AG09309 (cell line): ENCODE measurements at regions not wholly inside any gene's neighbourhood (a gene's known extent, or its start where the extent isn't known, plus 50 kb on each side); places are given as distances from the start of the nearest gene placed in this dataset.
A peak's percentile ranks its signal among the peaks of the same experiment; 100 is the strongest.

Experiments
- DNase-seq: peaks from one replicate; pipeline ENCODE4 v3.0.0-alpha.2; 2010; ENCODE audit warnings: low read depth
- H3K4me3 ChIP-seq: 2 replicates; pipeline ENCODE4 v1.5.1; 2011; ENCODE audit warnings: mild to moderate bottlenecking, low read depth, low read length, moderate library complexity; ENCODE audit not compliant: control insufficient read depth
- TF ChIP-seq, protein P1 (sequence below): IDR thresholded peaks from 2 replicates; pipeline ENCODE4 v1.5.1; 2011; ENCODE audit warnings: mild to moderate bottlenecking, low read depth, low read length, inconsistent platforms; ENCODE audit not compliant: insufficient read depth, control insufficient read depth; ENCODE audit errors: missing control alignments

- TF ChIP-seq, protein P1, sequence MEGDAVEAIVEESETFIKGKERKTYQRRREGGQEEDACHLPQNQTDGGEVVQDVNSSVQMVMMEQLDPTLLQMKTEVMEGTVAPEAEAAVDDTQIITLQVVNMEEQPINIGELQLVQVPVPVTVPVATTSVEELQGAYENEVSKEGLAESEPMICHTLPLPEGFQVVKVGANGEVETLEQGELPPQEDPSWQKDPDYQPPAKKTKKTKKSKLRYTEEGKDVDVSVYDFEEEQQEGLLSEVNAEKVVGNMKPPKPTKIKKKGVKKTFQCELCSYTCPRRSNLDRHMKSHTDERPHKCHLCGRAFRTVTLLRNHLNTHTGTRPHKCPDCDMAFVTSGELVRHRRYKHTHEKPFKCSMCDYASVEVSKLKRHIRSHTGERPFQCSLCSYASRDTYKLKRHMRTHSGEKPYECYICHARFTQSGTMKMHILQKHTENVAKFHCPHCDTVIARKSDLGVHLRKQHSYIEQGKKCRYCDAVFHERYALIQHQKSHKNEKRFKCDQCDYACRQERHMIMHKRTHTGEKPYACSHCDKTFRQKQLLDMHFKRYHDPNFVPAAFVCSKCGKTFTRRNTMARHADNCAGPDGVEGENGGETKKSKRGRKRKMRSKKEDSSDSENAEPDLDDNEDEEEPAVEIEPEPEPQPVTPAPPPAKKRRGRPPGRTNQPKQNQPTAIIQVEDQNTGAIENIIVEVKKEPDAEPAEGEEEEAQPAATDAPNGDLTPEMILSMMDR = no peak
- DNase-seq = no peak
- no peak overlapping the region for H3K4me3 ChIP-seq
Measured at GRCh38 chr2:239463541-239464165, 62.8 kb upstream of the HDAC4 start.

DNA sequence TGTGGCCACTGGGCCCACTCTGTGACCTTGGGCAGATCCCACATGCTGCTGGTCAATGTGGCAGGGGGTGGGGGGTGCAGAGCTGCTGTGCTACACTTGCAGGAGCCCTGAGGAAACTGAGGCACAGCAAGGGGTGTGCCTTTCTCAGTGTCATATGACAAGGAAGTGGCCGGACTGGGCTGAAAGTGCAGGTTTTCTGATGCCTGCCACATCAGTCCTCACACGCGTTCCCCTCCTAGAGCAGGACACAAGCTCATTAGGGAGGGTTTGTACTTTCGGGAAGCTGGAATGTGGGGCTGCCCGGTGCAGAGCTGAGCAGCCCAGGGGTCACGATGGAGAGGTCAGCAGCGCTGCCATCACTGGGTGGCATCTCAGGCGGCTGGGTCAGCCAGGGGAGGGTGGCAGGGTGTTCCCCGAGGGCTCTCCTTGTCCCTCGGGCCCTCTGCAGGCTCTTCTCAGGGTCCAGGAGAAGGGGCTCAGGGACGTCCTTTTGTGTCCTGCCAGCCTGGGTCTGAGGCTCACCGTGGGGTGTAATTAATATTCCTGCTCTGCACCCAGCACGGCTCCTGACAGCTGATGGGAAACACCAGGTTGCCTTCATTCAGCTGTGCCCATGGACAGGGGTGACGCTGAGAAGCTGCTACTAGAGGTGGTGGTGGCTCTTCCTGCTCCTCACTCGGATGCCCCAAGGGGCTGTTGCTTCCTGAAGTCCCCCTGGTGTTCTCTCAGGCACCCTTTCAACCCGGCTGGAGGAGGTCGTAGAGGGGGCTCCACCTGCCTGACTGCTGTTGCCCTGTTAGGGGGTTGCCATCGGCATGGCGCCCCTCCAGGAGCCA, 62.1 kb upstream of the HDAC4 start:
- H3K4me3 ChIP-seq = no peak overlapping the region
- no peak for DNase-seq
- TF ChIP-seq, protein P1 = no peak

GRCh38 chr2:239462191-239462515, 61.3 kb upstream of the HDAC4 start:
- H3K4me3 ChIP-seq = no peak overlapping the region
- TF ChIP-seq, protein P1 = no peak
- DNase-seq = no peak

- H3K4me3 ChIP-seq = no peak overlapping the region
- peak; percentile 13 for DNase-seq
- TF ChIP-seq, protein P1 = no peak
Measured at GRCh38 chr2:239461291-239462190, 60.7 kb upstream of the HDAC4 start.

DNA sequence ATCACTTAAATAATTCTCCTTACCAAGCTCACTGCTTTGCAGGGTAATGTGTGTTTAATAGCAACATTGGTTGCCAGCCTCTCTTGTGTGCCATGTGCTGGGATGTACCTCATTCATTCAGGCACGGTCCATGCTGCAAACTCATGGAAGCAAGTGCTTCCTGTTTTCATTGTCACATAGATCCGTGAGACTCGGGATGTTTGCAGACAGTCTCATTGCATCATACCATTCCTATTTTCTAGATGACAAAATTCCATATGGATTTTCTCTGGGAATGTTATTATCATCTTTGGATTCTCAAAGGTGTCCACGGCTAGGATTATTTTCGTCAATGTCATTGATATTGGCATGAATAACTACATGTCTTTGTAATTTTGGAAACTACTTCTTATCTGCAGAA, 60.0 kb upstream of the HDAC4 start:
- no peak overlapping the region for H3K4me3 ChIP-seq
- DNase-seq = no peak
- TF ChIP-seq, protein P1 = no peak

DNA sequence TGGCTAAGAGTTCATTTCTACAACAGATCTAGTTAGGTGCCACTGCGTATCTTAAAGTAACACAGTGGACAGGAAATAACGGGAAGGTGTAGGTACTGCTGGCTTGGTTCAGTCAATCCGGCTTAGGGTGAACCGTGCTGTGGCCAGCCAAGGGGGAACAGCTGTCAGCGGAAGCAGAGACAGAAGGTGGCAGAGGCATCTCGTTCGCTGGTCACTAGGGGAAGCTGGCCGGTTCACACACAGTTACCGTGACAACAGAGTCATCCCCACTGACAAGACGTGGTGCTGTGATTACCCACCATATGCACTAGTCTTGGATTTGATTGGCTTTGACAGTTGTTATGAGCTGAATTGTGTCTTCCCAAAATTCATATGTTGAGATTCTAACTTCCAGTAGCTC, 58.8 kb upstream of the HDAC4 start:
- TF ChIP-seq, protein P1 = no peak
- no peak overlapping the region for H3K4me3 ChIP-seq
- no peak for DNase-seq
